ENCODE measurements at regions not wholly inside any gene's neighbourhood (a gene's known extent, or its start where the extent isn't known, plus 50 kb on each side); places are given as distances from the start of the nearest gene placed in this dataset.

GRCh38 chr1:216847397-216848036 lies 124.3 kb upstream of the ESRRG start:
- no peak for FAIRE-seq

- FAIRE-seq, result no peak
These were observed 123.1 kb upstream of the ESRRG start for GRCh38 chr1:216846339-216846738.

DNA sequence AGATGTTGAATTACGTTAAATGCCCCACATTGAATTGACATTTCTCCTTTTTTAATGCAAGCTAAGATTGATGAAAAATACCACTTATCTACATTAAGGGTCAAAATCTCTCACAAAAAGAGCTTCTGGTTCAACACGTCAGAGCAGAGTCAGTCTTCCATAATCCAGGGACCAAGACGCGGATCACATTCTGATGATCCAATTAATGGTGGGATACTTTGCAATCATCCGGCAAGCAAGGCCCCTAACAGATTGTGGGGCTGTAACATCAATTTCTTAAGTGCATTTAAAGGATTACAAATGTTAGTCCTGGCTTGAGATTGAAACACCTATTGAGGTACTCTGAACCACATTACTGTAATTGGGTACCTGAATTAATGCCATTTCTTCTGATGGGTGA lies 120.2 kb upstream of the ESRRG start:
- no peak for FAIRE-seq

- FAIRE-seq, result no peak
These were observed 117.9 kb upstream of the ESRRG start for GRCh38 chr1:216841165-216841564.

- FAIRE-seq, result no peak
These were observed 113.1 kb upstream of the ESRRG start for GRCh38 chr1:216836316-216836715.

- FAIRE-seq, result no peak
These were observed 110.3 kb upstream of the ESRRG start for GRCh38 chr1:216833509-216833908.

- FAIRE-seq, result no peak
These were observed 109.0 kb upstream of the ESRRG start for GRCh38 chr1:216832192-216832591.

- no peak for FAIRE-seq
These were observed 107.4 kb upstream of the ESRRG start for GRCh38 chr1:216830424-216831210.

GRCh38 chr1:216827251-216827650 lies 104.0 kb upstream of the ESRRG start:
- no peak for FAIRE-seq

- no peak for FAIRE-seq
These were observed 103.4 kb upstream of the ESRRG start for GRCh38 chr1:216826646-216827045.

- no peak for FAIRE-seq
These were observed 103.0 kb upstream of the ESRRG start for GRCh38 chr1:216826214-216826613.

DNA sequence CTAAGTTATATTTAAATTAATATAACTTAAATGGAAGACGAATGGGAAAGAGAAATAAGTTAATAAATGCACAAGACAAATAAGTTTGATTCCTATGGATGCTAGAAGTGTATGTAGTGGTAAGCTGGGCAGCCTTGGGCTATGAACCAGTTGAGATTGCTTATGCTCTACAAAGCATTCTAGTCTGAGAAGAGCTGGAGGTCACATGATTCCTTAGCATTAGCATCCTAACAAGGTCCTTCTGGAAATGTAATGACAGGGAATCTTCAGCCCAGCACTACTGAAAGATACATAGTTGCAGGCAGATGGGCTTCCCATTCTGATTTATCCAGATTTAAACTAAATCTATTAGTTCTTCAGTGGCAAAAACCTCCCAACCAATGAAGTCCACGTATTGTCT lies 102.3 kb upstream of the ESRRG start:
- no peak for FAIRE-seq

DNA sequence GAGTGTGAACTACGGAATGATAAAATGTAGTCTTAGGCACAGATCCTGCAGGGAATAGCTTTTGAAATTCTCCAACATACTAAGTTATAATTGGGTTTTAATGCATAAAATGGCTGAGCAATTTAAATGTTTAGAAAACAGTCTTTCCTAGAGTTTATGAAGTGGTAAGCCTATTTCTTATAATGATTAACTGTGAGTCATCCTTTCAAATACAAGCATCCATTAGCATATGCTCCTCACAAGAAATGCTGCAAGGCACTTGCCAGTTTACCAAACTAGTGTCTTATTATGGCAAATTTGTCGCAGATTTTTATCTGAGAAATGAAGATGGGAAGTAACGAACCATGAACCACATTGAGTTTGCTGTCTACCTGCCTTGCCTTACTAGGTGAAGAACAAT lies 101.3 kb upstream of the ESRRG start:
- FAIRE-seq, result no peak

DNA sequence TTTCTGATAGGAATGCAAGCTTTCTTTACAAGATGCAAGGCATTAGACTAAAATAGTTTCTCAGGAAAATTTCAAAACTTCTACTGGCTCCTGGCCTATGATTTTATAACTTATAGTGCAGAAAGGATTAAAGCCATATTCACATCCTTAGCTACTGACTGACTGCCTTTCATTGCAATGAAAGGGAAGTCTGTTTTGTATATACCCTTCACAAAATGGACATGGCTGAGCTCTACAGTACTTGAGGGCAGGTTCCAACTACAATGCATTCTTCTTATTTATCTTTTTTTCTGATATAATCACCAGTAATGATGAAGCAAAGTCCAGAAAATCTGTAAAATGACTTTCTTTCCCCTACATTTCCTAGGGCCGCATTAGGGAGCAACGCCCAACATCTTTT lies 100.5 kb upstream of the ESRRG start:
- no peak for FAIRE-seq

GRCh38 chr1:216822480-216822879 lies 99.3 kb upstream of the ESRRG start:
- FAIRE-seq, result no peak

GRCh38 chr1:216820345-216820744 lies 97.1 kb upstream of the ESRRG start:
- FAIRE-seq, result no peak

DNA sequence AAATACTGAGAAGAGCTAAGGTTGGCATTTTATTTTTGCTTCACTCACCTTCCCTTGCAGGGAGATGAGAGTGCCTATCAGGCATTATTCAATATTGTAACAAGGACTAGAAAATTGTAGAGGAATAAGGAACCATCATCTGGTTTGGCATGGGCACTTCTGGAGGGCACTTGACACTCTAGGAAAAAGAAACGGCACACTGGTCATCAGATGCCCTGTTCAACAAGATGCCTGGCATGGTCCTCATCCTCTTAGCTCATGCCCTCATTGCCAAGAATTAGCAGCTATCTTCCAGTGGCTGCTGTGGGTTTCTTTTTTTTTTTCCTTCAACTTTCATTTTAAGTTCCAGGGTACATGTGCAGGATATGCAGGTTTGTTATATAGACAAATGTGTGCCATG lies 95.1 kb upstream of the ESRRG start:
- FAIRE-seq, result no peak

GRCh38 chr1:216815260-216816131 lies 92.3 kb upstream of the ESRRG start:
- no peak for FAIRE-seq

DNA sequence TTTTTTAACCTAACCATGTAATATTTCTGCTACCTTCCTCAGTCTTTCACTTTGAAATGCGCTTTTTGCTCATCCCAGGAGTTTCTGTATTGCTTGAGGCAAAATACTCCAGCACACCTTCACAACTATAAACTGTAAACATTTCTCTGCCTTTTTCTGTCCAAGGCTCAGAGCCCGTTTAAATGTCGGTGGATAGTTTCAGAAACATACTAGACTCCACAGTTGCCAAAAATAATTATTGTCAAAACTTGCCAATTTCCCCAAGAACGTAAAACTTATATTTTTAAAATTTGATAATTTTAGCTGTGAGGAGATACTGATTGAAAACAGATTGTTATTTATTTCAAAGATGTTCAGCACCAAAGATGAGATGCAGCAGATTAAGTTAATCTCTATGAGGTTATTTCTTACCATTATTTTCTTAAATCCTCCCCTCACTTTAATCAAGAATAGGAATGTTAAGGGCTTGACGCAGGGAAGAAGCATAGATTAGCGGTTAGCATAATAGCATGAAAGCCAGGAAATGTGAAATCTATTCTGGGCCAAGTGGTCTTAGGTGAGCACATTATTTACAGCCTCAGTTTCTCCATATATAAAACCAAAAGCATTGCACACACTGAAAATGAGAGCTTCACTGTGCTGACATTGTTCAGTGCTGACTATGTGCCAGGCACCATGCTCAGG lies 91.5 kb upstream of the ESRRG start:
- FAIRE-seq, result no peak

GRCh38 chr1:216812966-216813365 lies 89.7 kb upstream of the ESRRG start:
- FAIRE-seq, result no peak

GRCh38 chr1:216809649-216810048 lies 86.4 kb upstream of the ESRRG start:
- no peak for FAIRE-seq

- FAIRE-seq, result no peak
These were observed 84.5 kb upstream of the ESRRG start for GRCh38 chr1:216807696-216808095.

DNA sequence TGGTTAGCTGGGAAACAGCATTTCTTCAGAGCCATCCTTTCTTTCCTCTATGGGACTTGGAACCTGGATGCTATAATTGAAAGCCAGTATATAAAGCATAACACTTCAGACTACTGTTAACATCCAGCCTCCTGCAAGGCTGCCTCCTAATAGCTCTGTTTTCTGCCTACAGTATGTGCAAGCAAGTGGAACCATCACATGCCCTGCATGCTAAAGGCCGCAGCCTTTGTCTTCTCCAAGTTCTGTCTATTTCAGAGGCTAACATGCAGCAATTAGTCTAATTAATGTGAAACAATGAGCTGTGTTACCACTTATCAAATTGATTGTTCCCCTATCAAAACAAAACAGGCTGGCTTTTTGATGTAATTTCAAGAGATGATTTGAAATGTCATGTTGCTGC lies 82.7 kb upstream of the ESRRG start:
- FAIRE-seq, result no peak
